Stomach (tissue), 4 donors: ENCODE measurements at regions not wholly inside any gene's neighbourhood (a gene's known extent, or its start where the extent isn't known, plus 50 kb on each side); places are given as distances from the start of the nearest gene placed in this dataset.

ENCODE experiments used
- CTCF ChIP-seq, 7 experiments: fragments of 450-650 bp in 4 of 7; fragments of 200-600 bp in 3 of 7; sonication (generic) in 3 of 7; IDR thresholded peaks; one replicate each; pipeline ENCODE4 v1.5.1; 2016 to 2019; ENCODE audit warnings: antibody characterized with exemption in 7 of 7, control low read depth in 2 of 7, mild to moderate bottlenecking in 1 of 7
- EP300 ChIP-seq: sonication (generic); formaldehyde crosslinking; IDR thresholded peaks from one replicate; pipeline ENCODE4 v1.6.1; 2017; ENCODE audit warnings: antibody characterized with exemption
- POLR2A ChIP-seq, 4 donors: fragments of 450-650 bp; IDR thresholded peaks; one replicate each; pipeline ENCODE4 v1.6.1; 2016; ENCODE audit warnings: antibody characterized with exemption in 4 of 4, control low read depth in 2 of 4, mild to moderate bottlenecking in 1 of 4, moderate library complexity in 1 of 4

- TF ChIP-seq CTCF (IDR thresholded peaks at IDR 0.05) (no peak), EP300 (no peak), POLR2A (IDR thresholded peaks at IDR 0.05) (no peak)
These were observed 503.5 kb upstream of the ZEB2 start for GRCh38 chr2:145023334-145023934.
